Thymus (tissue), 11 donors: ENCODE measurements at regions not wholly inside any gene's neighbourhood (a gene's known extent, or its start where the extent isn't known, plus 50 kb on each side); places are given as distances from the start of the nearest gene placed in this dataset.

Experiments used
- DNase-seq, 9 donors: peaks; one replicate each; pipeline ENCODE4 v3.0.0-alpha.2; 2013; ENCODE audit warnings: low spot score in 9 of 9, low read depth in 6 of 9, missing footprints in 1 of 9
- H3K27ac ChIP-seq, 2 donors: one replicate each; pipeline ENCODE4 v1.5.1; 2013; ENCODE audit warnings: control low read depth in 1 of 2, low read depth in 1 of 2, low read length in 1 of 2, mild to moderate bottlenecking in 1 of 2, moderate library complexity in 1 of 2
- H3K27me3 ChIP-seq, 2 donors: one replicate each; pipeline ENCODE4 v1.5.1; 2013; ENCODE audit warnings: low read length in 1 of 2; ENCODE audit not compliant: control insufficient read depth in 2 of 2, insufficient read depth in 1 of 2
- H3K36me3 ChIP-seq, 2 donors: one replicate each; pipeline ENCODE4 v1.5.1; 2013; ENCODE audit warnings: low read length in 1 of 2, mild to moderate bottlenecking in 1 of 2, moderate library complexity in 1 of 2; ENCODE audit not compliant: control insufficient read depth in 2 of 2, insufficient read depth in 2 of 2
- H3K4me1 ChIP-seq, 2 donors: one replicate each; pipeline ENCODE4 v1.5.1; 2013; ENCODE audit warnings: low read length in 2 of 2; ENCODE audit not compliant: control insufficient read depth in 2 of 2, insufficient read depth in 2 of 2
- H3K4me3 ChIP-seq, 2 donors: one replicate each; pipeline ENCODE4 v1.5.1; 2013; ENCODE audit warnings: low read length in 2 of 2, control low read depth in 1 of 2, mild to moderate bottlenecking in 1 of 2
- H3K9me3 ChIP-seq, 2 donors: one replicate each; pipeline ENCODE4 v1.5.1; 2013; ENCODE audit warnings: low read length in 1 of 2, mild to moderate bottlenecking in 1 of 2; ENCODE audit not compliant: control insufficient read depth in 2 of 2, insufficient read depth in 1 of 2
- WGBS: extraction: QIAGEN DNeasy Blood & Tissue Kit; methylation state at CpG from one replicate; pipeline ENCODE4 v1.1.7; 2013; 5-methylcytosine and 5-hydroxymethylcytosine counted together
- donor health status: healthy.

GRCh38 chr5:159525117-159525516 is 194.8 kb upstream of the IL12B start:
- no peaks in the 10 kb centered on the region for H3K36me3 ChIP-seq
- H3K27me3 ChIP-seq: no peaks in the 10 kb centered on the region
- no peak overlapping the region for H3K4me3 ChIP-seq
- DNase-seq: no peak
- no peak overlapping the region for H3K27ac ChIP-seq
- WGBS: 93% methylated on average over 4 of the region's 4 CpGs
- H3K9me3 ChIP-seq: no peaks in the 10 kb centered on the region
- no peaks in the 10 kb centered on the region for H3K4me1 ChIP-seq

GRCh38 chr5:159527546-159528254 is 197.4 kb upstream of the IL12B start:
- 93% methylated on average over 4 of the region's 4 CpGs for WGBS
- Histone ChIP-seq H3K9me3 (no peaks in the 10 kb centered on the region), H3K4me1 (no peaks in the 10 kb centered on the region), H3K27me3 (no peaks in the 10 kb centered on the region), H3K4me3 (no peak overlapping the region), H3K36me3 (no peaks in the 10 kb centered on the region), H3K27ac (no peak overlapping the region)
- DNase-seq: no peak

- H3K36me3 ChIP-seq: no peaks in the 10 kb centered on the region
- no peak overlapping the region for H3K27ac ChIP-seq
- no peak for DNase-seq
- H3K4me3 ChIP-seq: no peak overlapping the region
- no peaks in the 10 kb centered on the region for H3K4me1 ChIP-seq
- no peaks in the 10 kb centered on the region for H3K9me3 ChIP-seq
- H3K27me3 ChIP-seq: no peaks in the 10 kb centered on the region
These were observed 201.3 kb upstream of the IL12B start for GRCh38 chr5:159531554-159532105.

GRCh38 chr5:159533197-159533596 is 202.9 kb upstream of the IL12B start:
- Histone ChIP-seq H3K4me3 (no peak overlapping the region), H3K9me3 (no peaks in the 10 kb centered on the region), H3K4me1 (no peaks in the 10 kb centered on the region), H3K36me3 (no peaks in the 10 kb centered on the region), H3K27me3 (no peaks in the 10 kb centered on the region), H3K27ac (no peak overlapping the region)
- DNase-seq: no peak
- 88% methylated on average over 6 of the region's 6 CpGs for WGBS

GRCh38 chr5:159536166-159536565 is 205.9 kb upstream of the IL12B start:
- WGBS: 92% methylated on average over 3 of the region's 3 CpGs
- Histone ChIP-seq H3K4me3 (no peak overlapping the region), H3K4me1 (no peaks in the 10 kb centered on the region), H3K36me3 (no peaks in the 10 kb centered on the region), H3K9me3 (no peaks in the 10 kb centered on the region), H3K27me3 (no peaks in the 10 kb centered on the region), H3K27ac (no peak overlapping the region)
- no peak for DNase-seq

- no peak overlapping the region for H3K4me3 ChIP-seq
- H3K27ac ChIP-seq: no peak overlapping the region
- H3K36me3 ChIP-seq: no peaks in the 10 kb centered on the region
- no peaks in the 10 kb centered on the region for H3K9me3 ChIP-seq
- WGBS: 96% methylated on average over 8 of the region's 8 CpGs
- no peaks in the 10 kb centered on the region for H3K4me1 ChIP-seq
- DNase-seq: no peak
- H3K27me3 ChIP-seq: no peaks in the 10 kb centered on the region
These were observed 206.4 kb upstream of the IL12B start for GRCh38 chr5:159536646-159537045.

DNA sequence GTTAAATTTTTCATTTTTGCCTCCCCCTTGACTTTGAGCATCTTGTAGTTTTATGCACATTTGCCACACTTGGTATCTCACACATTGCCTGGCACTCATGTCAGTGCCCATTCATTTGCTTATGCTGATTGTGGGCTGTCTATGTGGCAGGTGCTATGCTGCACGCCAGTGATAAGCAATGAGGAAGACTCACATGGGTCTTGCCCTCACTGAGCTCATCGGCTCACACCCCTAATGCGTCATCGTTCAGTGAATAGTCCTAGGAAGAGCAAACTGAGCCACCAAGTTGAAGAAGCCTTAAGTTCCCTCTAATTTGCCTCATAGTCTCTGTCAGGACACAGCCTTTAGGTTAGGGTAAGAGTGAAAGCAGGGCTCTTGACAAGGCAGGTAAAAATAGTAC is 209.4 kb upstream of the IL12B start:
- no peaks in the 10 kb centered on the region for H3K4me1 ChIP-seq
- H3K36me3 ChIP-seq: no peaks in the 10 kb centered on the region
- H3K9me3 ChIP-seq: no peaks in the 10 kb centered on the region
- no peak overlapping the region for H3K4me3 ChIP-seq
- no peak for DNase-seq
- no peak overlapping the region for H3K27ac ChIP-seq
- WGBS: 96% methylated on average over 4 of the region's 4 CpGs
- no peaks in the 10 kb centered on the region for H3K27me3 ChIP-seq

DNA sequence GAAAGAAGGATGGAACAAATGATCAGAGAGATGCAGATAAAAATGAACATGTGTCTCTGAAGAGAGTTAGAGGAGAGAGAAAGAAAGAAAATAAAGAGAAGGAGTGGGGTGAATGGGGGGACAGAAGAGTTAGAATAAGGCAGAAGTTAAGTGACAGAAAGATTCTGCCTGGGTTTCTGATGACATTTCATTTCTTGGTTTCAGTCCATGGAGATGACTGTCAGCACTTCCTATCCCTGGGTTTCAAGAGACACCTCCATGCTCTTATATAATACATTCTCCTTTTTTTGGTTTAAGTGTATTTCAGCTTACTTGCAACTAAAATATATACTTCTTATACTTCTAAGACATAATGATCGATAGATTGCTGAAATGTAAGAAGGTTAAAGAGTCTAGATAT is 213.0 kb upstream of the IL12B start:
- 95% methylated on average over 1 of the region's 1 CpG for WGBS

GRCh38 chr5:159545156-159545555 is 214.9 kb upstream of the IL12B start:
- Histone ChIP-seq H3K4me1 (no peaks in the 10 kb centered on the region), H3K9me3 (no peaks in the 10 kb centered on the region), H3K4me3 (no peak overlapping the region), H3K27ac (no peak overlapping the region), H3K27me3 (no peaks in the 10 kb centered on the region), H3K36me3 (no peaks in the 10 kb centered on the region)
- 52% methylated on average over 1 of the region's 1 CpG for WGBS
- DNase-seq: no peak

More for the DNA sequence above, 213.0 kb upstream of the IL12B start:
- Histone ChIP-seq H3K27ac (no peak overlapping the region), H3K4me1 (no peaks in the 10 kb centered on the region), H3K27me3 (no peaks in the 10 kb centered on the region), H3K36me3 (no peaks in the 10 kb centered on the region), H3K4me3 (no peak overlapping the region), H3K9me3 (no peaks in the 10 kb centered on the region)
- DNase-seq: no peak
